ENCODE measurements at regions not wholly inside any gene's neighbourhood (a gene's known extent, or its start where the extent isn't known, plus 50 kb on each side); places are given as distances from the start of the nearest gene placed in this dataset.
"Not testable (repeated sequence)": the region's sequence is repeated elsewhere in the genome, so short reads cannot be mapped to it uniquely, and the experiment has no call there.

- 89 to 91% methylated on average over 7 to 10 of the region's 24 CpGs for WGBS, 2 experiments (ENCODE audit: insufficient coverage in 2 of 2)
- H3K4me1 ChIP-seq (ENCODE audit: control insufficient read depth, insufficient read depth, low read length, poor library complexity, severe bottlenecking); H3K4me3 ChIP-seq (ENCODE audit: extremely low read depth, insufficient read depth, low read length, poor library complexity, severe bottlenecking); H3K9me3 ChIP-seq (ENCODE audit: control insufficient read depth, low read length); H3K27ac ChIP-seq (ENCODE audit: low read depth, low read length, severe bottlenecking); H3K36me3 ChIP-seq (ENCODE audit: control insufficient read depth, insufficient read depth, low read length): not testable (repeated sequence)
These were observed 110.1 kb downstream of the ADRA2C start for GRCh38 chr4:3876057-3876845.

GRCh38 chr4:3877236-3877635, 111.1 kb downstream of the ADRA2C start:
- H3K36me3 ChIP-seq (ENCODE audit: control insufficient read depth, insufficient read depth, low read length) = no peaks in the 10 kb centered on the region
- no peaks in the 10 kb centered on the region for H3K9me3 ChIP-seq (ENCODE audit: control insufficient read depth, low read length)
- H3K27ac ChIP-seq (ENCODE audit: low read depth, low read length, severe bottlenecking) = no peak overlapping the region
- no peak overlapping the region for H3K4me3 ChIP-seq (ENCODE audit: extremely low read depth, insufficient read depth, low read length, poor library complexity, severe bottlenecking)
- H3K4me1 ChIP-seq (ENCODE audit: control insufficient read depth, insufficient read depth, low read length, poor library complexity, severe bottlenecking) = no peaks in the 10 kb centered on the region

- 85 to 90% methylated on average over 1 of the region's 1 CpG for WGBS, 2 experiments (ENCODE audit: insufficient coverage in 2 of 2)
- no peaks in the 10 kb centered on the region for H3K4me1 ChIP-seq (ENCODE audit: control insufficient read depth, insufficient read depth, low read length, poor library complexity, severe bottlenecking)
- no peak overlapping the region for H3K27ac ChIP-seq (ENCODE audit: low read depth, low read length, severe bottlenecking)
- no peaks in the 10 kb centered on the region for H3K9me3 ChIP-seq (ENCODE audit: control insufficient read depth, low read length)
- no peak overlapping the region for H3K4me3 ChIP-seq (ENCODE audit: extremely low read depth, insufficient read depth, low read length, poor library complexity, severe bottlenecking)
- H3K36me3 ChIP-seq (ENCODE audit: control insufficient read depth, insufficient read depth, low read length) = no peaks in the 10 kb centered on the region
These were observed 111.7 kb downstream of the ADRA2C start for GRCh38 chr4:3877868-3878267.

- Histone ChIP-seq H3K27ac (ENCODE audit: low read depth, low read length, severe bottlenecking) (no peak overlapping the region), H3K9me3 (ENCODE audit: control insufficient read depth, low read length) (no peaks in the 10 kb centered on the region), H3K36me3 (ENCODE audit: control insufficient read depth, insufficient read depth, low read length) (no peaks in the 10 kb centered on the region), H3K4me1 (ENCODE audit: control insufficient read depth, insufficient read depth, low read length, poor library complexity, severe bottlenecking) (no peaks in the 10 kb centered on the region), H3K4me3 (ENCODE audit: extremely low read depth, insufficient read depth, low read length, poor library complexity, severe bottlenecking) (no peak overlapping the region)
- WGBS, 2 experiments (ENCODE audit: insufficient coverage in 2 of 2) = 100% methylated on average over 2 of the region's 2 CpGs; no CpG with 5 or more reads in 1 of the 2 experiments
These were observed 112.5 kb downstream of the ADRA2C start for GRCh38 chr4:3878678-3879077.

GRCh38 chr4:3879681-3880614, 113.8 kb downstream of the ADRA2C start:
- H3K36me3 ChIP-seq (ENCODE audit: control insufficient read depth, insufficient read depth, low read length) = no peaks in the 10 kb centered on the region
- no peaks in the 10 kb centered on the region for H3K9me3 ChIP-seq (ENCODE audit: control insufficient read depth, low read length)
- no peaks in the 10 kb centered on the region for H3K4me1 ChIP-seq (ENCODE audit: control insufficient read depth, insufficient read depth, low read length, poor library complexity, severe bottlenecking)
- H3K27ac ChIP-seq (ENCODE audit: low read depth, low read length, severe bottlenecking) = no peak overlapping the region
- no peak overlapping the region for H3K4me3 ChIP-seq (ENCODE audit: extremely low read depth, insufficient read depth, low read length, poor library complexity, severe bottlenecking)
- WGBS, 2 experiments (ENCODE audit: insufficient coverage in 2 of 2) = 45 to 58% methylated on average over 37 to 40 of the region's 46 CpGs

- H3K27ac ChIP-seq (ENCODE audit: low read depth, low read length, severe bottlenecking) = no peak overlapping the region
- H3K4me3 ChIP-seq (ENCODE audit: extremely low read depth, insufficient read depth, low read length, poor library complexity, severe bottlenecking) = no peak overlapping the region
- no peaks in the 10 kb centered on the region for H3K36me3 ChIP-seq (ENCODE audit: control insufficient read depth, insufficient read depth, low read length)
- no peaks in the 10 kb centered on the region for H3K9me3 ChIP-seq (ENCODE audit: control insufficient read depth, low read length)
- no peaks in the 10 kb centered on the region for H3K4me1 ChIP-seq (ENCODE audit: control insufficient read depth, insufficient read depth, low read length, poor library complexity, severe bottlenecking)
- 14 to 18% methylated on average over 16 to 17 of the region's 18 CpGs for WGBS, 2 experiments (ENCODE audit: insufficient coverage in 2 of 2)
These were observed 114.5 kb downstream of the ADRA2C start for GRCh38 chr4:3880615-3881120.

GRCh38 chr4:3882316-3882885, 116.2 kb downstream of the ADRA2C start:
- H3K4me3 ChIP-seq (ENCODE audit: extremely low read depth, insufficient read depth, low read length, poor library complexity, severe bottlenecking); H3K36me3 ChIP-seq (ENCODE audit: control insufficient read depth, insufficient read depth, low read length); H3K27ac ChIP-seq (ENCODE audit: low read depth, low read length, severe bottlenecking); H3K4me1 ChIP-seq (ENCODE audit: control insufficient read depth, insufficient read depth, low read length, poor library complexity, severe bottlenecking); H3K9me3 ChIP-seq (ENCODE audit: control insufficient read depth, low read length): not testable (repeated sequence)
- WGBS, 2 experiments (ENCODE audit: insufficient coverage in 2 of 2) = 94 to 95% methylated on average over 6 to 11 of the region's 12 CpGs

GRCh38 chr4:3884261-3884660, 118.1 kb downstream of the ADRA2C start:
- not testable (repeated sequence) for H3K4me3 ChIP-seq (ENCODE audit: extremely low read depth, insufficient read depth, low read length, poor library complexity, severe bottlenecking); H3K27ac ChIP-seq (ENCODE audit: low read depth, low read length, severe bottlenecking); H3K9me3 ChIP-seq (ENCODE audit: control insufficient read depth, low read length); H3K36me3 ChIP-seq (ENCODE audit: control insufficient read depth, insufficient read depth, low read length); H3K4me1 ChIP-seq (ENCODE audit: control insufficient read depth, insufficient read depth, low read length, poor library complexity, severe bottlenecking)
- 75 to 78% methylated on average over 5 of the region's 5 CpGs for WGBS, 2 experiments (ENCODE audit: insufficient coverage in 2 of 2)

GRCh38 chr4:3893590-3893989, 127.4 kb downstream of the ADRA2C start:
- H3K9me3 ChIP-seq (ENCODE audit: control insufficient read depth, low read length); H3K36me3 ChIP-seq (ENCODE audit: control insufficient read depth, insufficient read depth, low read length); H3K4me3 ChIP-seq (ENCODE audit: extremely low read depth, insufficient read depth, low read length, poor library complexity, severe bottlenecking); H3K4me1 ChIP-seq (ENCODE audit: control insufficient read depth, insufficient read depth, low read length, poor library complexity, severe bottlenecking); H3K27ac ChIP-seq (ENCODE audit: low read depth, low read length, severe bottlenecking): not testable (repeated sequence)
- 8% methylated on average over 2 of the region's 8 CpGs; no CpG with 5 or more reads in 1 of the 2 experiments for WGBS, 2 experiments (ENCODE audit: insufficient coverage in 2 of 2)

GRCh38 chr4:3894086-3894959, 128.1 kb downstream of the ADRA2C start:
- not testable (repeated sequence) for H3K36me3 ChIP-seq (ENCODE audit: control insufficient read depth, insufficient read depth, low read length); H3K27ac ChIP-seq (ENCODE audit: low read depth, low read length, severe bottlenecking); H3K9me3 ChIP-seq (ENCODE audit: control insufficient read depth, low read length); H3K4me3 ChIP-seq (ENCODE audit: extremely low read depth, insufficient read depth, low read length, poor library complexity, severe bottlenecking); H3K4me1 ChIP-seq (ENCODE audit: control insufficient read depth, insufficient read depth, low read length, poor library complexity, severe bottlenecking)
- 88 to 91% methylated on average over 17 of the region's 20 CpGs for WGBS, 2 experiments (ENCODE audit: insufficient coverage in 2 of 2)
